Activated naive CD4-positive, alpha-beta T cell treated with anti-CD3 and anti-CD28 coated beads, Interleukin-2, amount 50 U/mL, for 16 hours (primary cell): ENCODE measurements at regions not wholly inside any gene's neighbourhood (a gene's known extent, or its start where the extent isn't known, plus 50 kb on each side); places are given as distances from the start of the nearest gene placed in this dataset.

Experiments used
- DNase-seq: peaks from one replicate; pipeline ENCODE4 v3.0.0-alpha.2; 2020

DNA sequence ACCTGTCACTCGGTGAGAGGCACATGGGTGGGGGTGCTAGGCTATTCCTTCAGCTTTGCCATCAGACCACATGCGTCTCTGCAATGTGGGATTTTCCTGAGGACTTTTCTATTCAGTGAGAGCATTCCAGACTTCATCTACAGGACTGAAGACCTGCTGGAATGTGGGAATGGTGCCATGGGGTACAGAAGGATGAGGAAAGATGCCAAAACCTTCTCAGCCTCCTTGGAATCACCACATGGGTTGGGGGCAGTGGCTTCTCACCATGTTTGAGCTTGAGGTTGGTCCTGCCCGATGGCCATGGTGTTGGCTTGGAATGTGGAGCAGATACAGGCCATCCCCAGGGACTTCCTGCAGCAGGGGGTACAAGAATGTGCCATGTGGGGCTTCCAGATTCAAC is 80.9 kb upstream of the KLF13 start:
- DNase-seq = no peak

DNA sequence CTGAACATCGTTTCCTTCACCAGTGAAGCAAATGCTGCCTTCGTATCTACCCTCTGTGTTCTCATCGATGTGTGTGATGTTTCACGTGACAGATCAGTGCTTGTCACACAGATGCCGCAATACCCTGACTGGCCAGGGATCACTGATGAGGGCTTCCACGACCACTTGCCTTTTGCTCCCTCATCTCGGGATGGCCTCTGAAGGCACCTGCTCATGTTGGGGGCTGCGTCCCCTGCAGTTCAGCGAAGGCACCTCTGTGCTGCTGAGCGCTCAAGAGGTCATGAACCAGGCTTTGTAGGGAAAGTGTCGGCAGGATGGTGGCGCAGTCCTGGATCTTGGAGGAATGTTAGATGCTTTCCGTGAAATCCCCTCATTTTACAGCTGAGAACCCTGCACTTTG is 79.2 kb upstream of the KLF13 start:
- DNase-seq = no peak

GRCh38 chr15:31248263-31248662 is 78.4 kb upstream of the KLF13 start:
- DNase-seq = no peak

- no peak for DNase-seq
Observed at GRCh38 chr15:31248951-31249350, 77.7 kb upstream of the KLF13 start.

DNA sequence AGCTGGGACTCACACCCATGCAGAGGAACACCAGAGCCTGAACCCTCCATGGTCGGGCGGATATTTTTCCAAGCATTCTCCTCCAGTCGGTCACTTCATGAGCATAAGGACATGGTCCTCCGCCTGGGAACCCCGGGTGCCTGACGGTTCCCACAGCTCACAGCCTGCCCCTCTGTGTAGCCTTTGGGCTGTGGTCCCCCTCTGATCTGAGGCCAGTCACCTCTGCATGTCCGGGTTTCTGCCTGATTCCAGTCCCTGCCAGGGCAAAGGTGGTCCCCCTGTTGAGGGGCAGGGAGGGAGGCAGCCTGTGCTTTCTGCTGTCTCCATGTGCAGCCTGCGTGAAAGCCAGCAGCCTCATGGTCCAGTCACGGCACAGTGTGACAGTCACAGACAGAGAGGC is 76.6 kb upstream of the KLF13 start:
- DNase-seq = no peak

DNA sequence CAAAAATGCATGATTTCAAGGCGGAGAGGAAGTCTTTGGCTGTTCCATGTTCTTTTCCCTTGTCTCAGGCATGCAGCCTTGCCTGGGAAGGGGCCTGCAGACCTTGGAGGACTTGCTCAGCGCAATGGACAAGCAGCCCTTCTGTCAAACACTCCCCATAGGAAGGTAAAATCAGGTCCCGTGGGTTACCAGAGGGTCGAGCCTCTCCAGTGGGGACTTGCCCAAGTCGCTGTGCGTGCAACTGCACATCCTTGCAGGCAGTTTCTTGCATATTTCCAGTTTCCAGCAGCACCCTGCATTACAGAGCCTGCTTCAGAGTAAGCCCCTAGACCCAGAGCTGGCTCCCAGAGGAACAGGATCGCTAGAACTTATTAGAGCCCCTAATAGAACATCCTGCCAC is 75.5 kb upstream of the KLF13 start:
- no peak for DNase-seq

- DNase-seq = no peak
Observed at GRCh38 chr15:31252171-31252785, 74.4 kb upstream of the KLF13 start.

DNA sequence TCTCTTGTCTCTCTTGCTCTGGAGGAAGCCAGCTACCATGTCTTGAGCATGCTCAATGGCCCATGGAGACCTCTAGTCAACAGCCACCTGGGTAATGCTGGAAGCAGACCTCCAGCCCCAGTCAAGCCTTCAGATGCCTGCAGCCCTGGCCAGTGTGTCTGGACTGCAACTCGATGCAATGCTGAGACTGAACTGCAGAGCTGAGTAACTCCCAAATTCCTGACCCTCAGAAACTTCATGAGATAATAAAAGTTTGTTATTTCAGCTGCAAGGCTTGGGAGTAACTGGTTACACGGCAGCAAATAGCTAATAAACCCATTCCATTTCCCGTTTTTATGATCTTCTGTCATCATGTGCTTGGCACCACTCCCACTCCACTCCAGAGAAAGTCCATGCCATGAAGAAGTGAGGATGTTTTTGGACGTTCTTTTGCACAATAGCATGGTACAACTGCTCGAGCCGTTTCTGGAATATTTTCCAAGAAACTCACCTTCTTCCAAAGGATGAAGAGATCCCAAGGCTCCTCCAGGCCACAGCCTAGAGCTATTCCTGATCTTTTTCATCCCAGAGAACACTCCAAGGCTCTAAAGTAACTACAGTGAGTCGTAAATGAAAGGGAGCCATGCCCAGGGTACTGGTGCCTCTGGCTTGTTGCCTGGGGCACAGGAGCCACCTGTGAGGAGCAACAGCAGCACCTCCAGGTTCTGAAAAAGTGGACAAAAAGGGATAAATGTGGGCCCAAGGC is 72.0 kb upstream of the KLF13 start:
- no peak for DNase-seq

DNA sequence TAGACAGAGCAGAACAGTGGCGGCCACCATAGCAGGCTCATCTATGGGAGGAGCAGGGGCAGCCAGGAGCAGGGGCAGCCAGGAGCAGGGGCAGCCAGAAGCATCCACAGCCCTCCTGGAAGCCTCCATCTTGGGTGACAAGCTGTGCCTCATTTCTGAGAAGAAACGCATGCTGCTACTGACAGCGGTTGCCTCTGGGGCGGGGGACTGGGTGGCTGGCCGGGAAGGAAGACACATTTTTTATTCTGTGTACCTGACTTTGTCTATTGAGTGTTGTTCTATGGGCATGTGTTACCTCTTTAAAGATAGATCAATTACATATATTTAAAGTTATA is 71.5 kb upstream of the KLF13 start:
- no peak for DNase-seq

DNA sequence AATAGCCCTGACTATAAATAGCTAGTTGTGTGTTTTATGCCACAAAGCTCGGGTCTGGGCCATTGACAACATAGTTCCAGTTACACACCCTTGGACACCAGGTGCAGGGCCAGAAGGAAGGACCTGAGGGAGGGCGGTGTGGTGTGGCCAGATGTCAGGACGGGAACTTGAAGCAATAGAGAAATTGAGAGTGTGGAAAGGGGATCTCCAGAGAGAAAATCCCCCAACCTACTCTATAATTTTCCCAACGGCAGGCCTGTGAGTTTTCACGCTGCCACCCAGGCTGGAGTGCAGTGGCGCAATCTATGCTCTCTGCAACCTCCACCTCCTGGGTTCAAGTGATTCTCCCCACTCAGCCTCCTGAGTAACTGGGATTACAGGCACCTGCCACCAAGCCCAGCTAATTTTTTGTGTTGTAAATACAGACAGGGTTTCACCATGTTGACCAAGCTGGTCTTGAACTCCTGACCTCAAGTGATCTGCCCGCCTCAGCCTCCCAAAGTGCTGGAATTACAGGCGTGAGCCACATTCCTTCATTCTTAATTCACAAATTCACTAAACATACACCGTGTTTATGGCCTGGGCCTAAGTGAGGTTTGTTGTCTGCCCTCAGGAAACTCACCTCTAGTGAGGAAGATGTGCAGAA is 70.8 kb upstream of the KLF13 start:
- no peak for DNase-seq

- no peak for DNase-seq
Observed at GRCh38 chr15:31256378-31257265, 70.0 kb upstream of the KLF13 start.

DNA sequence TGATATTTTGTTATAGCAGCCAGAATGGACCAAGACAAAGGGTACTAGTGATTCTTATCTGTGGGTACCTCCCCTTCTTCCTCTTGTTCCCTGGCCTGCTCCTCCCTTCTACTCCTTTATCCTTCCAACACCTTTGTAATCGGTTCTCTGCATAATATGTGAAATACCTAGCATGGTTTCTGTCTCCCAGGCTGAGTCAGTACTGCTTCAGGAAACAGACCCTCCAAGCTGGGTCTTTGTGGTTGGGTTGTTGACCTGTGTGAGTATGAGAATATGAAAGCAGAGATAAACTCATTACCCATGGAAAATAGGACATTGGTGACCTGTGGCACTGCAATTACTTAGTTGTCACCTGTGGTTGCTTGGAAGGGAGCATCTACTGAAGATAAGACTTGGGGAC is 69.3 kb upstream of the KLF13 start:
- no peak for DNase-seq

GRCh38 chr15:31258260-31258659 is 68.4 kb upstream of the KLF13 start:
- DNase-seq = no peak

DNA sequence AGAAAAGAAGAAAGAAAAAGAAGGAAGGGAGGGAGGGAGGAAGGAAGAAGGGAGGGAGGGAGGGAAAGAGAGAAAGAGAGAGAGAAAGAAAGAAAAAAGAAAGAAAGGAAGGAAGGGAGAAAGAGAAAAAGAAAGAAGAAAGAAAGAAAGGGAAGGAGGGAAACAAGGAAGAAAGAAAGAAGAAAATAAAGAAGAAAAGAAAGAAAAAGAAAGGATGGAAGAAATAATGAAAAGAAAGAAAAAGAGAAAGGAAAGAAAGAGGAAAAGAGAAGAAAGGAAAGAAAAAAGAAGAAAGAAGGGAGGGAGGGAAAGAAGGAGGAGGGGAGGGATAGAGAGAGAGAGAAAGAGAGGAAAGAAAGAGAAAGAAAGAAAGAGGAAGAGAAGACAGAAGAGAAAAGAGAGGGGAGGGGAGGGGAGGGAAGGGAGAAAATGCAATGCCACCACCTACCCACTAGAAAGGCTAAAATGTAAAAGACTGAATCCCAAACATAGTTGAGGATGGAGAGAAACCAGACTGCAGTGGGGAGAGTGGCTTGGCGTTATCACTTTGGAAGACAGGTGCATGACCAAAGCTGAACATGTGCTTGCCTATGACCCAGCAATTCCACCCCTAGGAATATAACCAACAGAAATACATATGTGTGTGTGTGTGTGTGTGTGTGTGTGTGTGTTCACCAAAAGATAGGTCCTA is 66.9 kb upstream of the KLF13 start:
- no peak for DNase-seq

- no peak for DNase-seq
Observed at GRCh38 chr15:31260646-31261265, 65.9 kb upstream of the KLF13 start.

GRCh38 chr15:31261266-31262142 is 65.1 kb upstream of the KLF13 start:
- DNase-seq = no peak

GRCh38 chr15:31262143-31262530 is 64.5 kb upstream of the KLF13 start:
- DNase-seq = no peak

DNA sequence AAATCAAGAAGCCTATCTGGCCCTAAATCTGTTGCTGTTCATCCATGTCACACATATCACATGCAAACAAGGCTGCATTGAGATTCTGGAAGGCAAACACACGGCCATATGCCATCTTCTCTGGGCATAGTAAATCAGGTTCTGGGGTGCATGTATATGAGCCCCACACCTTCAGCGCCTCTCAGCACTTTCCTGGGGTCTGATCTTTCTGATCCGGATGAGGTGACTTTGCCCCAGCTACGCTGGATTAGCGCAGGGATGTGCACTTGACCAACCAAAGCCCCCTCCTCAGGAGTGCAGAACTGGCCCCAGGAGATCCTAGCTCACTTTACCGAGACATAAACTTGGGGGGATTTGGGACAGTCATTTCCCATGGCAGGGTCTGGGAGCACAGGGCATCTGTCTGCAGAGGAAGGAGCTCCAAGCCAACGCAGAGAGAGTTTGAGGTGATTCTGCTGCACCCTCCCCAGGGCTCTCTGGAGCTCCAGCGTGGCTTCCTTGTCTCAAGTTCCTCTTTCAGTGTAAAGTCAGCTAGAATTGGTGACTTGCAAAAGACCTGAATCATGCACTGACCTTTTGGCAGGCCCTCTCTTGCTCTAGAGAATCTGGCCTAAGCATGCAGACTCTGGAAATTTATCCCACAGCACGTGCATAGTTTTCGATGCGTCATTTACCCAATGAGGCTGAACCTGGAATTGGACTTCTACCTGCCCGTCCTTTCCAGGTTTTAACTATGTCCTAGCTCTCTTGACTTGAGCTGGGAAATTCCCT is 63.5 kb upstream of the KLF13 start:
- DNase-seq = no peak

DNA sequence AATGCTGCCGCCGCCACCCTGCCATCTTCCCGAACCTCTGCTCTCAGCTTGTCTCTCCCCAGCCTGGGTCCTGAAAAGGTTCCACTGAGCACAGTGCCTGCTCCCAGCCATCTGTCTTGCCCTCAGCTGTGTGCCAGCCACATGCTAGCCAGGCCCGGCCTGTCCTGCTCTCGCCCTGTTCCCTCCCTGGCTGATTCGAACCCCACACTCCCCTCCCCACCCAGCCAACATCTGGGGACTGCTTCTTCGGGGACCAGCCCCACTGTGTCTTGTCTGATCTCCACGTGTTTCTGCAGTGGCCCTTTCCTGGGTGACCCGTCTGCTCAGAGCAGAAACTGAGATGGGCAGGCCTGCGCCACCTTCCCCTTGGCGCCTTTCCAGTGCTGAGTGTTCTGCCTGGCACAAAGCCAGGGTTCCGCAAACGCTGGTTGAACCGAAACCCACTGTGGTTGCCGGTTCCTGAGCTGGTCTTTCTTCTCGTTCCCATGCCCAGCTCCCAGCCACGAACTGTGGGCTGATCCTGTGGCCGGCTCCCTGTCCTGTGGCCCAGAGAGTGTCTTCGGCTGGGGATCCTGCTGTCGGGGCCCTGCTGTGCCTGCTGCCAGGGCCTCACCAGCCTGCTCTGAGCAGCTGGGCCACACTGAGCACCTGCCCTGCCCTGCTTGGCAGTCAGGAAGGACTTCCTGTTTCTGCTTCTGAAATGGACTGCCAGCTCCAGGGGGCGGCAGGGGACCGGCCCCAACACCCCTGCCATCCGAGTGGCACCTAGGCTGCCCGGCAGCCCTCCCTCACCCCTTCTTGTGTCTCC is 62.7 kb upstream of the KLF13 start:
- peak; percentile 66 for DNase-seq
